GM12872 (cell line): ENCODE measurements at regions not wholly inside any gene's neighbourhood (a gene's known extent, or its start where the extent isn't known, plus 50 kb on each side); places are given as distances from the start of the nearest gene placed in this dataset.

ENCODE experiments used
- TF ChIP-seq, protein P1 (sequence below): IDR thresholded peaks from 3 replicates; pipeline ENCODE4 v1.5.1; 2011; ENCODE audit warnings: low read depth, mild to moderate bottlenecking, low read length, moderate library complexity; ENCODE audit not compliant: insufficient read depth

DNA sequence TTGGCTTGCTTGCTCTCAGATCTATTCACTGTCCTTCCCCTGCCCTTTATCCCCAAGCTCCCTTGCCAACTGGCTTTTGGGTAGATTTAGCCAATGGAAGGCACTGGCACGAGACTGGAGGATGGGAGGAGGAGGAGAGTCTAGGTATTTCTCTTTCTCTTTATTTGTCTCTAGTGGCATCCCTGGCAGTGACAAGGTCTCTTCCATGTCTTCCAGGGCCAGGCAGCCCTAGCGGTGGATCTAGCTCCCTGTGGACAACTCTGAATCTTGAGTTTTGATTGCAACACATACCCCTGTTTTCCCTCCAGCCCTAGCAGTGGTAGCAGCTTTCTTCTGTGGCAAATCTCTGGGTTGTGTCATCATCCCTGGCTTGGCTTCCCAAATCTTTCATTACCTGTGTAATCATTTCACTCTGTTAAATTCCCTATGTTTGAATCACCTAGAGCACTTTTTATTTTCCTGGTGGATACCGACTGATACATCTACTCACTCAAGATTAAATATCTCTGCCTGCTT, 171.1 kb upstream of the IRX6 start:
- TF ChIP-seq, protein P1, sequence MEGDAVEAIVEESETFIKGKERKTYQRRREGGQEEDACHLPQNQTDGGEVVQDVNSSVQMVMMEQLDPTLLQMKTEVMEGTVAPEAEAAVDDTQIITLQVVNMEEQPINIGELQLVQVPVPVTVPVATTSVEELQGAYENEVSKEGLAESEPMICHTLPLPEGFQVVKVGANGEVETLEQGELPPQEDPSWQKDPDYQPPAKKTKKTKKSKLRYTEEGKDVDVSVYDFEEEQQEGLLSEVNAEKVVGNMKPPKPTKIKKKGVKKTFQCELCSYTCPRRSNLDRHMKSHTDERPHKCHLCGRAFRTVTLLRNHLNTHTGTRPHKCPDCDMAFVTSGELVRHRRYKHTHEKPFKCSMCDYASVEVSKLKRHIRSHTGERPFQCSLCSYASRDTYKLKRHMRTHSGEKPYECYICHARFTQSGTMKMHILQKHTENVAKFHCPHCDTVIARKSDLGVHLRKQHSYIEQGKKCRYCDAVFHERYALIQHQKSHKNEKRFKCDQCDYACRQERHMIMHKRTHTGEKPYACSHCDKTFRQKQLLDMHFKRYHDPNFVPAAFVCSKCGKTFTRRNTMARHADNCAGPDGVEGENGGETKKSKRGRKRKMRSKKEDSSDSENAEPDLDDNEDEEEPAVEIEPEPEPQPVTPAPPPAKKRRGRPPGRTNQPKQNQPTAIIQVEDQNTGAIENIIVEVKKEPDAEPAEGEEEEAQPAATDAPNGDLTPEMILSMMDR = no peak

- TF ChIP-seq, protein P1 = no peak
Measured at GRCh38 chr16:55154262-55154661, 169.7 kb upstream of the IRX6 start.

GRCh38 chr16:55154956-55155355, 169.0 kb upstream of the IRX6 start:
- TF ChIP-seq, protein P1 = no peak

GRCh38 chr16:55155815-55156214, 168.2 kb upstream of the IRX6 start:
- TF ChIP-seq, protein P1 = no peak

- TF ChIP-seq, protein P1 = no peak
Measured at GRCh38 chr16:55169780-55170179, 154.2 kb upstream of the IRX6 start.

DNA sequence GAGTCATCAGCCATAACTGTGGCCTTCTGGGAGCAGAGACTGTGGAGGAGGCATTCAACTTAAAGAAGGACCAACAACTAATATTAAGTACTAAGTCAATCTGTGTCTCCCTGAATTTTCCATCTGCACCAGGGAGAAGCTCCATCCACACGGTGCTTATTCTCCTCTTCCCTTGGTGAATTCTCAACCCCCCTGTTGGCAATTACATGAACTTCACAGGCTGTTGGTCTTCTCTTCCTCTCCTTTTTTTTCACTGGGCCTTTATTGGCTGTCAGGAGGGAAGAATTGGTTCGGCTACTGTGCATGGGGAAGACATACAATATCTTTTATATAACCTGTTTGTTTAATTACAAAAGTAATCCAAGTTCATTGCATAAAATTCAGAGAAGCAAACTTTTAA, 152.8 kb upstream of the IRX6 start:
- TF ChIP-seq, protein P1 = no peak

DNA sequence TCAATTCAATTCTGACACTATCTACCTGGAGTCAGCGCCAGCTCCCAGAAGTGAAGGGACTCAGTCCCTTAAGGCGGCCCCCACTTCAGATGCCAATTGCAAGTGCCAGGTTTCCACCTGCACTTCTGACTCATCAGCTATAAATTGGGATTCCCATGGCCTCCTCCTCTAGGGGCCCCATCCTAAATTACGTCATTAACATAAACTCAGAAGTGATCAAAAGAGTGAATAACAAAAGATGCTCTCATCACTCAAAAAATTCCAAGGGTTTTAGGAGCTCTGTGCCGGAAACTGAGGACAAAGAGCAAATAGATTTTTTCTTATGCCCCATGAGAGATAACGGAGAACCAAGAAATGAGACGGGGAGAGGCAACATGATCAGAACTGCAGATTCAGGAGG, 148.6 kb upstream of the IRX6 start:
- TF ChIP-seq, protein P1 = no peak
